VCaP (cell line): ENCODE measurements at regions not wholly inside any gene's neighbourhood (a gene's known extent, or its start where the extent isn't known, plus 50 kb on each side); places are given as distances from the start of the nearest gene placed in this dataset.

ENCODE experiments used
- H3K27ac ChIP-seq: fragments of 450-650 bp; 2 replicates; pipeline ENCODE4 v1.5.1; 2017
- TF ChIP-seq, protein P1 (sequence below): fragments of 450-650 bp; conservative IDR thresholded peaks from 2 replicates; pipeline ENCODE4 v1.5.1; 2017; ENCODE audit warnings: mild to moderate bottlenecking, moderate library complexity

DNA sequence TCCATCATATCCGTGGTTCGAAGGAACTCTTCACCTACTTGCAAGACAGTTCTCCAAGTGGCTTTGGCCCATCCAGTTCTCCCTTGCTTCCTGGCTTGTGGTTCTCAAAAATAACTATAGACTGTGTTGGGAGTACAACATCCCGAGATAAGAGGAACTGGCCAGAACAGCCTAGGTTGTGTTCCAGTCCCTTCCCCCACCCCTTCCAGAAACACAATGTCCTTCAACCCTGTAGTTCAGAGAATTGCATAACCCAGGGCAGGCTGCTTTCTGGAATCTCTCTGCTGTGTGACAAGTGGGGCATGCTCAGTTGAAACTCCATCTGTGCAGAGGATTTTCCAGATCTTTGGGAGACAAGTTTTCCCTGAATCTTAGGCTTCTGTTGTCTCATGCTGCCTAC lies 206.5 kb downstream of the PCDH10 start:
- H3K27ac ChIP-seq: no peak overlapping the region
- TF ChIP-seq, protein P1, sequence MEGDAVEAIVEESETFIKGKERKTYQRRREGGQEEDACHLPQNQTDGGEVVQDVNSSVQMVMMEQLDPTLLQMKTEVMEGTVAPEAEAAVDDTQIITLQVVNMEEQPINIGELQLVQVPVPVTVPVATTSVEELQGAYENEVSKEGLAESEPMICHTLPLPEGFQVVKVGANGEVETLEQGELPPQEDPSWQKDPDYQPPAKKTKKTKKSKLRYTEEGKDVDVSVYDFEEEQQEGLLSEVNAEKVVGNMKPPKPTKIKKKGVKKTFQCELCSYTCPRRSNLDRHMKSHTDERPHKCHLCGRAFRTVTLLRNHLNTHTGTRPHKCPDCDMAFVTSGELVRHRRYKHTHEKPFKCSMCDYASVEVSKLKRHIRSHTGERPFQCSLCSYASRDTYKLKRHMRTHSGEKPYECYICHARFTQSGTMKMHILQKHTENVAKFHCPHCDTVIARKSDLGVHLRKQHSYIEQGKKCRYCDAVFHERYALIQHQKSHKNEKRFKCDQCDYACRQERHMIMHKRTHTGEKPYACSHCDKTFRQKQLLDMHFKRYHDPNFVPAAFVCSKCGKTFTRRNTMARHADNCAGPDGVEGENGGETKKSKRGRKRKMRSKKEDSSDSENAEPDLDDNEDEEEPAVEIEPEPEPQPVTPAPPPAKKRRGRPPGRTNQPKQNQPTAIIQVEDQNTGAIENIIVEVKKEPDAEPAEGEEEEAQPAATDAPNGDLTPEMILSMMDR: no peak

DNA sequence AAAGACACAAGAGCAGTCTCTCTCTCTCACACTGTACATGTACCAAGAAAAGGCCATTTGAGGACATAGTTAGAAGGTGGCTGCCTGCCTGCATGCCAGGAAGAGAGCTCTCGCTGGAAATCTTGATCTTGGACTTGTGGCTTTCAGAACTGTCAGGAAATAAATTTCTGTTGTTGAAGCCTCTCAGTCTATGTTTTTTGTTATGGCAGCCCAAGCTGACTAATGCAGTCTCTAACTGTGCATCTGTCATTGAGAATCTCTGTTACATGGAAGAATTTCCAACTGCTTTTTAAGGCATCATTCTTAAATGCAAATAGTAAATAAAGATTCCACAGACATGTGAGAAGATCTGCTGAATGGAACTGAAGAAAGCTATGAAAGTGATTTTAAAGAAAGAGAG lies 198.3 kb downstream of the PCDH10 start:
- TF ChIP-seq, protein P1: no peak

DNA sequence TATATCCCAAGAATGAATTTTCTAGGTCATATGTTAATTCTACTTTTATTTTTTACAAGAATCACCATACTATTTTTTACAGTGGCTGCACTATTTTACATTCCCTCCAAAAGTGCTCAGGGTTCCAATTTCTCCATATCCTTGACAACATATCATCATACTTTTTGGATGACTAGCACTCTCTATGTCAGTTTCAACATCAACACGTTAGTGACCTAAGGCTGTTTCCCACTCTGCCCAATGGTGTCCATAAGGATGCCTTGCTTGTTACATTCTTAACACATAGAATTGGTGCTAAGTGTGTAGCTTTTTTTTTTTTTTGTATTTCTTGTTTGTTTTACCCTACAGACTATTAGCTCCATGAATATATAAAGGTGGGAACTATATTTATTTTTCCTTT lies 175.4 kb downstream of the PCDH10 start:
- TF ChIP-seq, protein P1: no peak
- H3K27ac ChIP-seq: no peak overlapping the region

More for the DNA sequence above, 198.3 kb downstream of the PCDH10 start:
- no peak overlapping the region for H3K27ac ChIP-seq

DNA sequence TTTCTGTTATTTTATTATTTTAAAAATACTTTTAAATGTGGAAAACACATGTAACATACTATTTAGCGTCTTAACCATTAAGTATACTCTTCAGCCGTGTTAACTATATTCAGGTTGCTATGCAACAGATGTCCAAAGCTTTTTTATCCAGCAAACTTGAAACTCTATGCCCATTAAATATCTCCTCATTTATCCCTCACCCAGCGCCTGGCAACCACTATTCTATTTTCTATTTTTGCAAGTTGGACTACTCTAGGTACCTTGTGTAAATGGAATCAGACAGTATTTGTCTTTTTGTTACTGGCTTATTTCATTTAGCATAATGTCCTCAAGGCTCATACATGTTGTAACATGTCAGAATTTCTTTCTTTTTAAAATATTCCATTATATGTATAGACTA lies 174.6 kb downstream of the PCDH10 start:
- no peak overlapping the region for H3K27ac ChIP-seq
- TF ChIP-seq, protein P1: no peak

DNA sequence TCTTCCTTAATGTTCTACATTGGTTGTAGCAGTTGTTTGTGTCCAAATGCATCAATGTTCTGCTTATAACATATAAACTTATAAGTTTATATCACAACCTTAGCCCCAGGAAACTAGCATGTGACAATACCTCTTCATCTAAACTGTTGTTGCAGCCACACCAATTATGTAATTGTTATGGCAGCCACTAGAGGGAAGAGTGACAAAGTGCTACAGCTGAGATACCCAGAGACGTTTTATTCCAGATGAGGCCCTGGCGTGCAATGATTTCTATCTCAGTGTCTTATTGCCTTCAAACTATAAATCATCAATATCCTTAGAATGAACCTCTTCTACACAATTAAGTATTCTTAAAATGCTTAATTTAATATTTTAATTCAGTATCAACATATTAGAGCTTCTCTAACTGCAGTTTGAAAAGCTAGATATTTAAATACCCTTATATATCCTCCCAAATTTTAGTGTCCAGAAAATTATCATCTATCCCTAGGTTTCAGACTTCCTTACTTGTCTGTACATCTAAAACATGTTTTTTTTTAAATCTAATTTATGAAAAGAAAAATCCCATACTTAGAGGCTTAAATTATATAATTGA lies 171.6 kb downstream of the PCDH10 start:
- TF ChIP-seq, protein P1: peak; percentile 86
- H3K27ac ChIP-seq: no peak overlapping the region

DNA sequence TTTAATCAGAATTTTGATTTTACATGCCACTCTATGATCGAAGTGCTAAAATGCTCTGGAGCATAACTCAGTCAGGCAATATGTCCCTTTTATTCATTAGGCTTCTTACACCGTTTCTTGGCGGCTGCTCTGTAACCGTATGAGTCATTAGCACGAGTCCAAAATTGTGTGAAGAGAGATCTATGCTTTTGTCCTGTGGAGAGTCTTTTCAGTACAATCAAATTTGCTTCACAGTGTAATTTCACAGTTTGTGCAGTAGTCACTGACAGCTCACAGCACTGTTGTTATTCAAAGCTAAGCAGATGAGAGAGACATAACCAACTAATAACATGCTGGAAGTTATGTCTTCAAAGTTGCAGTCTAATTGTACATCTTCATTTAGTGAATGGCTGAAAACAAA lies 167.8 kb downstream of the PCDH10 start:
- TF ChIP-seq, protein P1: no peak
- no peak overlapping the region for H3K27ac ChIP-seq

DNA sequence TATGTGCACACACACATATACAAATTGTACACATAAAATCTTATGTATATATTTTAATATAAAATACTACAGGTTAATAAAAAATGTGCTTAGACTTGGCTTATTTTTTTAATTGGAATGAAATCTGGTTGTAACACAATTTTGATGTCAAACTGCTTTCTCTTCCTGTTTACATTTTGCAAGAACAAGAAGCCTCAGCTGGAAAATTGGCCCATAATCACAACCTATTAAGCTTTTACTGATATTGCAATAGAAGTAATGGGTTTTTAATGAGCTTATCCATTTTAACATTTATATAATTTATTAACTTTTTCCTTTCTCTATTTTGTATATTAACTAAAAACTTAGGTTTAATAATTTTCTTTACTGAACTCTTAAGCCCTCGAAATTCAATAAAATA lies 165.9 kb downstream of the PCDH10 start:
- H3K27ac ChIP-seq: no peak overlapping the region
- TF ChIP-seq, protein P1: no peak

DNA sequence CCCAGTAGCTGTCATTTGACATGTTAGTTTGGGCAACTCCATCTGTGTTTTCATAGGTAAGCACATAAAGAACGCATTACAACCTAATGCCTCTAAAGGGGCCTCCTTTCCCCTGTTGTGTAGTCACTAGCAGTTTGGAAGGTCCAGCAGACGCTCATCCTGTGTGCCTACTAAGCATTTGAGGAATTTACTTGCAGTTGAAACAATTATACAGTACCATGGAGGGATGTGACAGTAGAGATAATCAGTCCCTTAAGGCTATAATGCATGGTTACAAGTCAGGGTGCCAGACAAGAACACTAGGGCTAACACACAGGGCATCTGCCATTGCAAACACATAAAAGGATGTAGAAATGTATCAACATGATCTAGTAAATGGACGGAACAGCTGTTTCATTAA lies 138.3 kb downstream of the PCDH10 start:
- H3K27ac ChIP-seq: no peak overlapping the region
- TF ChIP-seq, protein P1: no peak
